Suppressor macrophage (primary cell): ENCODE measurements at regions not wholly inside any gene's neighbourhood (a gene's known extent, or its start where the extent isn't known, plus 50 kb on each side); places are given as distances from the start of the nearest gene placed in this dataset.

Experiments
- DNase-seq, 4 experiments: peaks; one replicate each; pipeline ENCODE4 v3.0.0-alpha.2; 2020 to 2022

DNA sequence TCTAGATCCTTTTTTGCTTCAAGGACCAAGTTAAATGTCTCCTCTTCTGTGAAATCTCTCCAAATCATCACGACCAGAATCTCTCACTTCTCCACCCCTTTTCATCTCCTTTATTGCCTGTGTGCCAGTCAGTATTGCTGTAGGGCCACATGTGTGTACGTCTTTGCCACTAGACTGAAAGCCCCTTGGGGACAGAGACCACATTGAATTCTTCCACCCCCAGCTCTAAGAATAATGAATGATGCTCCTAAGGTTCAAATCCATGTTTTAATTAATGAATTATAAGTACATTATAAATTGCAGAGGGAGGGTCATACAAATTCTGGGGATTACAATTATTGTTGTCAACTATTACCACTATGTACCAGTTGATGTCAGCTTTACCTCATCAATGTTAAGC lies 343.8 kb downstream of the USP25 start:
- DNase-seq = no peak

DNA sequence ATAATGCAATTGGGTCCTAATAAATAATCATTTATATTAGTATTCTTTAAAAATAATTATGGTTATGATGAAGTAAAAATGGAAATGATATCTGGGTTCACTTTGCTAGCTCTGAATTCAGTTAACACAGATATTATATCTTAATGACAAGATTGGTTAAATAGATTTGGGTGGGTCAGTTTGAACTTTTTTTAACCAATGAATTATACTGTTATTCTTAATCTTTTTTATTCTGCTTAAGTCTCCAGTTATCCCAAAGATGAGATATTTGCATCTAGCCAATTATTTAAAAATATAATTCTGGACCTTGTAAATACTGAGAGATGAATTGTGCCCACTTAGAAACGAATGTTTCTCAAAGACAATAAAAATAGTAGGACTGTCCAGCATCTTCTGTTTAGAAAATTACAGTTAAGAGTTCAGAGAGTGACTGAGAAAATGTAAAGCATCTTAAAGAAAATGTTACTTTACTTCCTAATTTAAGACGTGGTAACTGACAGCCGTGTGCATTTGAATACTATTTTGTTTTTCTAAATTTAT lies 345.2 kb downstream of the USP25 start:
- DNase-seq = no peak

DNA sequence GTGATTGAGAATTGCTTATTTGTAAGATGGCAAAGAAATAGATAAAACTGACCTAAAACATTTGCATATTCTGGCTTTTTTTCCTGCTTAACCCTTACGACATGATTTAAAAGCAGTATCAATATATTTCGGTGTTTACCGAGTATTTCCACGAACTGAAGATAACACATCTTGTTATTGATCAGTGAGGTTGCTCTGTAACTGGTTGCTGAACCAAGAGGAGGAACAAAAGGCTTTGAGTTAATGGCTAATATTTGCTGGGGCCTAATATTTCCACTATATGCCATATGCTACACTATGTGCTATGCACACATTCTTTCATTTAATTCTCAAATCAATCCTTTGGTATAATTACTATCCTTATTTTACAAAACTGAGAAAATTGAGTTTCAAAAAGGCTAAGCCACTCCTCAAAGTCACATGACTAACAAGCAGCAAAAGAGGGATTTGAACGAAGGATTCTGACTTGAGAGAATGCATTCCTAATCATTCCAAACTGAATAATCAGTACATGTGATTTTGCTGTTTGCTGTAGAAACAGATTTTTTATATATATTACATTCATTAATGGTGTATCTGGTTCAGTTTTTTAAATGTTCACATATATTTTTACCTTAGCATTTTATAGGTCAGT lies 346.0 kb downstream of the USP25 start:
- DNase-seq = no peak

DNA sequence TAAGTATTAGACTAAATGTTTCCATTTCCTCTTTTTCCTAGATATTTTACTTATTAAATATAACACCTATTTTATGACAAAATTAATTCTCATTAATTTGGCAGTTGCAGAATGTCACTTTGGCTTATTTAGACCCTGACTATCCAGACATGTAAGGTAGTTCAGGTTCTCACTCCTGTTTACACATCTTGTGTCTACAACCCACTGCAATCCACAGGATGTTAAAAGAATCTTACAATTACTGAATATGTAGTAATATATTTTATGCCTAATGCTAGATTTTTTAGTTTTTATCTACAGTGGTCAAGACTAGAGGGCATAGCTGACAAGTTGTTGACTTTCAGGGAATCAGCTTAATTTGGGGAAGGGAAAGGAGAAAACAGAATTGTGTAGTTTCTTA lies 346.7 kb downstream of the USP25 start:
- no peak for DNase-seq

DNA sequence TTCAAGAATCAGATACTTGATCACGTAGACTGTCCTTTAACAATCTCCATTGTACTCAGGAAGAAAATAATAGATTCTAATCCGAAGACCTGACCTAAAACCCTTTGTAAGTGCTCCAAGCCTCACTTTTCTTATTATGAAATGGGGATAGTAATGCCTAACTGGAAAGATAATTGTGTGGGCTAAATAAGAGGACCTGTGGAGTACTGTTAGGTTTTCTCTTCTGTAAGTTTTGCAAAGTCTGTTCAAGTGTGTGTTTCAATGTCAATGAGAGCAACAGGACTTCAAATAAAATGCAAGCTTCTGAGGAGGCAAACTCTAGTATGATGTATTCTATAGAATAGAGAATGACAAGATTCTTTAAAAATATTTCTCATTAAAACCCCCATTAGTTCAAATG lies 348.6 kb downstream of the USP25 start:
- DNase-seq = no peak

DNA sequence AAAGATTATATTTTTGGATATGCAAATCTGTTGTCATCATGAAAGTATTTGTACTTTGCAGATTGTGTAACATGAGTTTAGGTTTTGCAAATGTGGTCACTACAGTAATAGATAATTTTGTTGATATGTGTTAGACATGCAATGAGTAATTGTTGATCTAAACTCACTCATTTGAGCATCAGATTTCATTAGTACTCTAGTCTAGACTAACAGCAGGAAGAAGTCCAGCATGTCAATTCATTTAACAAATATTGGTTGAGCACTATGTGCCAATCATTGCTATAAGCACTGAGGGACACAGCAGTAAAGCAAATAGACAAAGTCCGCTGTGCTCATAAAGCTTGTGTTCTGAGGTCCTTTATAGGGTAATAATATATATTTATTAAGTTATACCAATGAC lies 350.0 kb downstream of the USP25 start:
- DNase-seq = no peak

DNA sequence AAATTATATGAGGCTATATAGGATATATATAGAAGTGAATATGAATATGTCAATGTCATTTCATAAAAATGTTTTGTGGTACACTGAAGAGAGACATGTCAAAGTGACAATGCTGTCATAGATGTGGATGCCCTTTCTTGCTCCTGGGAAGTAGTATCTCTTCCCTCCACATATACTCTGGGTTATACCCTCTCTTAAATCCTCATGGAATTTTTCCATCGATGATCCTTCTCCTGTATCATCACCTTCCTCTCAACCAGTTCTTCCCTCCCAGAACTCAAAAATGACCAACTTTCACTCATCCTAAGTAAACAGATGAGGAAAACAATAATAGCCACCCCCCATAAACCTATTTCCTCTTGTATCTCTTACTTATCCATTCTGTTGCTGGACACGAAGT lies 351.5 kb downstream of the USP25 start:
- no peak for DNase-seq

DNA sequence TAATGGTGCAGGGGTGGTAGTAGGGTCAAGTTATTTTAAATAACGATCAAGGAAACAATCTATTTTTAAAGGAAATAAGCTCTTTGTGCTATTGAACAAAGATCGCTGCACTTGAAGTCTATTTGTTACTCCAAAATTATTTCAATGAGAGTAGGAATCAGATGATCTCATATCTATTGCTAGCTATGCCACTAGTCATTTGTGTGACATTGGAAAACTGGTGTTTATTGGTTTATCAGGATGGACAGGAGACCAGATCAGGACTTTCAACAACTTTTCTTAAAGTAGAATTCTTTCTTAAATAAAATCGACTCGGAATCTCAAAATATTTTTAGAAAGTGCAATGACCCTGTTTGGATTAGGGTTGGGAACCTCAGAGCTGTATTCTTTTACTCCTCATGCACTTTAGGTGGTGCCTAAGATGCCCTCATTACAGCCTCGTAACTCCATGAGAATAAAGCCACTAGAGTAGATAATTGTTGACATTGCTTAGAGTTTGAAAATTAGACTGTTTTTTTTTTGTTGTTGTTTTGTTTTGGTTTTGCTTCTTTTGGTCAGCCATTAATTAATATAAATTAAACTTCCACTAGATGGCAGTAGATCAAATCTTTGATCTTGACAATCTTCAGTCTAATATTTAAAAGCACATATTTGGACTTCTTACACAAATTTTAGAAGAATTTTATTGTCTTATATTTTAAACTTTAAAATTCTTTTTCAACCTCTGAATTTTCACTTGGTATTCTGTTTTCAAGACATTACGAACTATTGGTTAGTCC lies 352.4 kb downstream of the USP25 start:
- DNase-seq = peak in 3 of 4 experiments; percentile 1 to 85 (median 60)

DNA sequence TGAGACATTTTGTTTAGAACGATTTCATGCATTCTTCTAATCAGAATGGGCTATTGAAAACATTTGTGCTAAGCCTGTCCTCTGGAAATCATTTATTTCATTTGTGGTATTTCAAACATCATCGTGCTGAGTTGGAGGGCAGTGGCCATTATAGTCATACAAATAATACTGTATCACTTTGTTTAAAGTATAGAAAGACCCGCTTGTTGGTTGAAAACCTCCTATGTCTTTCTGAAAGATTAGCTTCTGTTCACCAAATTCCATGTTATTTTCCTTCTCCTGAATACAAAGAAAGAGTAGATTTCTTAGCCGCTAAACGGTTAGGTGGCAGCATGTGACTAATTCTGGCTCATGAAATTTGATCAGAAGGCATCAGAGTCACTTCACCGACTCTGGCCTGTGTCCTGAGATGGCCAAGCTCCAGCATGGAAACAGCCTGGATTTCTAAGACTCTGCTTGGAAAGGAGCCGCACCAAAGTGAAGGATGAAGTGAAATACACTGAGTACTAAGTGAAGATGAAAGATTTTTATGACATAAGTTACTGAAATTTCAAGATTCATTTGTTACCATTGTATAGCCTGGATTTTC lies 355.1 kb downstream of the USP25 start:
- DNase-seq = no peak

DNA sequence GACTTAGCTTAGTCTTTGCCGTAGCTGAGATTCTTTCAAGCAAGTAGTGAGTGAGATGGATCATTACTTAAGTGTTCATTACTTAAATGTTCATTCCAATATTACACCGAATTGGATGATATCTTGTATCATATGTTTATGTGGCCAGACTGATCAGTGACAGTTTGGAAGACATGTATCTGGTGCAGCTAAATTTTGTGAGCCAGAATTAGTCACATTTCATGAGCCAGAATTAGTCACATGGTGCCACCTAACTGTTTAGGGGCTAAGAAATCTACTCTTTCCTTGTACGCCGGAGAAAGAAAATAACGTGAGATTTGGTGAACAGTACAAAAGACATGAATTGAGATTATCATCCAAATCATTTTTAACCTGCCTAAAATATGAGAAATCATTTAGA lies 355.6 kb downstream of the USP25 start:
- DNase-seq = no peak

DNA sequence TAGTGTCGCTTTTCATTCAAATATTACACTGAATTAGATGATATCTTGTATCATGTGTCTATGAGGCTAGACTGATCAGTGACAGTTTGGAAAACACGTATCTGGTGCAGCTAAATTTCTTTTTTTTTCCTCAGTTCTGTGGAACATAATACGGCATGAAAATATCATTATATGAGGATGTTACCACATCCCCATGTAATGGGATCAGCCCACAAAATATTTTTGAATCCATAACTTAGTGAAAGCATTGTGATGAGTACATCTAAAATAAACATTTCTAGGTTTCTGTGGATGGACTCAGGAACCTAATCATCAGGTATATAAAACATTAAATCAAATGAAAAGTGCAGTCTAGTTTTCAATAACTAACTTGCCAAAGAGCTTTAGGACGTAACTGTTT lies 356.3 kb downstream of the USP25 start:
- DNase-seq = no peak

DNA sequence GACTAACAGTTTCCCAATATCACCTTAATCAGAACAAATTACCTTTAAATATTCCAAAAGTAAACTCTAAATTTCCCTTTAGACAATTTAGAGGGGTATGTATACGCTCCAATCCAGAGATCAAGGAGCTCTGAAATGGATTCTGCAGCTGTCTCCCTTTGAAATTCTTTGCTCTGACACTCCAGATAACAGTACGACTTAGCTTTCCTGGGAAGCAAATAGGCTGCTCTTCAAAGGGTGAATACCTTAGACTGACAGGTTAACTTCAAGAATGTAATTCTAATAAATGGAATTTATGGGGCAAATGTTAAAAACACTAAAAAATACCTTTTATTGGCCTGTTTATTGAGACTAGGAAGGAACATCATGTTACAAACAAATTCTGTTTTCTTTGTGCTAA lies 357.2 kb downstream of the USP25 start:
- DNase-seq = no peak

DNA sequence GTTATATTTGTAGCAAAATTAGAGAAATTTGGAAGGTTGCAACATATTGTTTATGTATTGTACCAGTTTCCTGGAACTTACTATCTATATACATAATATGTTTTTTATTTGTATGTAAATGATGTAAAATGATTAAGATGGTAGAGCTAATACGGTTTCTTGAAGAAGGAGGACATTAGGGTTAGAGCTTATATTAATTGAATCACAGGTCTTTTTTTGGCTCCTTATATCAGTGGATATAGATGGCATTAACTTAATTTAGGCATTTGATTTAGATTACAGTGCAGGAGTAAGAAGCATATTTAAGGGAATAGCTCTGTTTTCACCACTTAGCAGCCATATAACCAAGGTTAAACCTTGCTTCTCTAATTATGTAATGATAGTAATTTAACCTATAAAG lies 357.7 kb downstream of the USP25 start:
- DNase-seq = no peak

DNA sequence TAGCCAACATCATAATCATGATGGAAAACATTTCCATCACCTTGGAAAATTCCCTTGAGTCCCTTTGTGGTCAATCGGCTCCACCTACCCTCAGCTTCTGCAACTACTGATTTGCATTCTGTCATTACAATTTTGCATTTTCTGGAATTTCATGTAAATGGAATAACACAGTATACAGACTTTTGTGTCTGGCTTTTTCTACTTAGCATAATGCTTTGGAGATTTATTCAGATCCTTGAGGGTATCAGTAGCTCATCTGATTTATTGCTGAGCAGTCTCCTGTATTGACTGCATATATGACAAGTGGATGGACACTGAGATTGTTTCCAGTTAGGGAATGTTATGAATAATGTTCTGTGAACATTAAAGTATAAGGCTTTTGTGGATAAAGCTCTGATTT lies 358.3 kb downstream of the USP25 start:
- DNase-seq = no peak

DNA sequence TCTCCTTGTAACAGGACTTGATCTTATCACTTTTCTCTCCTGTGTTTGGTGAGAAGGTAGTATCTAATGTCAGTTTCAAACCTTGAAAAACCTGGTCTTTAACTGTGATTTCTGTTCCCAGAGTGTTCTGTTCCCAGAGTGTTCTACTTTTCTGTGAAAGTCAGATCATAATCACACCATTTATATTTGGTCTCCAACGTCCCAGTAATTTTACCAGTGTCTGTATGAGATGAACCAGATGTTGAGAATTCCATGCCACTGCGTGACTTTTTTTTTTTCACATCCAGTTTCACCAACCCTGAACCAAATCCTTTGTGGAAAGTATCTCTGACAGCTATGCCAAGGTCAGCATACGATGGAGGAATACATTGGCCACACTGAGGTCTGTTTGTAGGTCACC lies 365.2 kb downstream of the USP25 start:
- DNase-seq = no peak

DNA sequence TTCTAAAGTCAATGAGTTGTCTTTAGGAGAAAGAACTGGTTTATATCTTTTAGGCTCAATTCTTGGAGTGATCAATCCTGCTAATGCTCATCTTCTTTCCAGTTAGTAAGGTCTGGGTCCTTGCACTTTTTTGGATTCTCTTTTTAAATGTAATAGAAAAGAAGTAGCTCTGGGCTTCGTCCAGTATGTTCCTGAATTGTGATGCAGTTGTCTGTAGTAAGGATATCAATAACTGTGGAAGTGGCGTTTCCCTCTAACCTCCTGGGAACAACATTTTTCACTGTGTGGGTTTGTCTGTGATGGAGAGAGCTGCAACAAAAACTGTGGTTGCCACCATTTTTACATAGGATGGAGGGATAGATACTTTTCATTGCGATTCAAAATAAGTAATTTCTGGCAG lies 367.2 kb downstream of the USP25 start:
- no peak for DNase-seq

DNA sequence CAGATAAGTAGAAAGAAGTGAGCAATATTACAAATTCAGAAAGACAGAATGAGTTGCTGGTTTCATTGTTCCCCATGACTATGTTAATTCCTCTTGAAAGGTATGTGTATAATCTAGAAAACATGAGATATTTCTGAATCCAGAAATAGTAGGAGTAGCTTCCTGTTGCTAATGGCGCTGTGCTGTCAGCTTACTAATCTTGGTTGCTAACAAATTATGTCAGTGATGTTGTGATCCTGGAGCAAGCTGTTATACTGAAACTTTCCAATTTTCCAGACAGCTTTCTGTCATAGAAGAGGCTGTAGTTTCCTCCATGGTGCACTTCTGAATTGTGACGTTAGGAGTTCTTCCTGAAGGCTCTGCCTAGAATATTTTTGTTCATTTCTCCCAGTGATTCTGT lies 372.3 kb downstream of the USP25 start:
- DNase-seq = no peak

DNA sequence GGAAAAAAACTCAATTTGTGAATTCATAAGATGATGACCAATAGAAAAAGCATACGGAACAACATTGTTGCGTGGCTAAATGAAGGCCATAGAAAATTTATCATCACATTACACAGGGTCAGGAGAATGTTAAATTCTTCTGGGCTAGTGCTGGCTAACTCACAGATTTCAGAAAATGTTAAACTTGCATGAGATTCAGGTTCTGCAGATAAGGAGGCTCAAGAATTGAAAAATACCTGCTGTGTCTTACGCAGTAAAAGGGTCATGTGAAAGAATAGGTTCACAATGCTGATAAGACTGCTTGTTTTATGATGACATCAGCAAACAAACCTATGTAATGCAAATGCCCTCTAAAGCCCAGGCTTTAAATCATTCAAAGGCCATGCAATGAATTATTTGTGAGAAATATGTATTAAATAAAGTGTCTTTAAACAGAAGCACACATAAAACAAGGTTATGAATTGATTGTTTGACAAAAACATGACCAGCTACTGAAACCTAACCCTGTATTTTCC lies 378.8 kb downstream of the USP25 start:
- DNase-seq = no peak

DNA sequence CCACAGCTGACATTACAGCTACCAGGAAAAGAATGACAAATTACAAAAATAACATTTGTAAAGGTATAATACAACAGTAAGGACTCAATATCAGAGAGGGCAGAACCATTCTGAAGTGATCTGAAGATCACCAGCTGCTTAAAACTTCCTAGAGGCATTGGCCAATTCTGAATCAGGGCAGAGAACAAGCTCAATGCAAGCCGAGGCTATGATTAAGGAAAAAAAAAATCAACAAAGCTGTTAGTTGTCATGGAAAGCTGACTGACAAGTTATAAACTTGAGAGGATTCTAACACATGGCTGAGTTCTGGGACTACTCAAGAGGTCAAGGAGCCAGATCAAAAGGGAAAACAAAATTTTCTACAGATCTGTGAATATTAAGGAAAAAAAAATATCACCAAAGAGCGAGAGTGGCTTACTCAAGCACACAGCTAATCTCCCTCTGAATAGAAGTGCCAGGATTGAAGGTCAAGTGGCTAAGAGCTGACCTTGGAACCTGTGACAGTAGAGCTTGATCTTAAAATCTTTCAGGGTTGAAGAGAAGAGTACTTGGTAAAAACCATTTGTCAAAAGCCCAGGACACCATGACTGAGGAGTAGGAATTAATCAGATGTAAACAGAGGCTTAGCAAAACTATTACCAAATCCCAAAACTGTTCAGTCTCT lies 383.4 kb downstream of the USP25 start:
- DNase-seq = no peak

DNA sequence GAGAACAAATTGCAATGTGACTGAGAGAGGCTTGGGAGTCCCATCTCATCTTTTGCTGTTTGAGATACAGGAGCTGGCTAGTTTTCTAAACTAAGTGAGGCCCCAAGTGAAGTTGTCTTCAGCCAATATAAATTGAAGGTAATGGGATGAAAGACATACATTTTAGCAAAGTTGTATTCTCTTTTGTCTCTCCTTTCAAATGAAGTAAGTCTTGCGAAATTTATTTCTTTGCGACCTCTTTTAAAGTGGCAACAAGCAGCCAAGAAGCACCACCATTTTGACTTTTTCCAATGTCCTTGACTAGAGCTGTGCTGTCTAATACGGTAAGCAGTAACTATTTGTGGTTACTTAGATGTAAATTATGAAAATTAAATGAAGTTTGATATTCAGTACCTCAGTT lies 385.7 kb downstream of the USP25 start:
- DNase-seq = no peak

DNA sequence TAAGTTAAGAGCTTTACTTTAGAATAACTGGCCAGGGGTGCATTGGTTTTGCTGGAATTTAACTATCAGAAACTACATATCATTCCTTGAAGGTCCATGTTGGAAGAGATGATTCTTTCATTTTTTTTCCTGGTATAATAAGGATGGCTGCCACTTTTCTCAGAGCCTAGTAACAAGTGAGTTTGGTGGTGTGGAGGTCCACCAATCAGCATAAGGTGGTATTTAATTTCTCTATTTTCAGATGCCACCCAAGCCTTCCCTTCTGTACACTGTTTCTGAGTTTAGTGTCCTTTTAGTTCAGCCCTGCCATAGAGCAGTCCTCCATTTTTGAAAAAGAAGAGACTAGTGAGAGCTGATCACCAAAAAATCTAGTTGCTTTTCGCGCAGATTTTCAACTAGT lies 386.3 kb downstream of the USP25 start:
- no peak for DNase-seq

DNA sequence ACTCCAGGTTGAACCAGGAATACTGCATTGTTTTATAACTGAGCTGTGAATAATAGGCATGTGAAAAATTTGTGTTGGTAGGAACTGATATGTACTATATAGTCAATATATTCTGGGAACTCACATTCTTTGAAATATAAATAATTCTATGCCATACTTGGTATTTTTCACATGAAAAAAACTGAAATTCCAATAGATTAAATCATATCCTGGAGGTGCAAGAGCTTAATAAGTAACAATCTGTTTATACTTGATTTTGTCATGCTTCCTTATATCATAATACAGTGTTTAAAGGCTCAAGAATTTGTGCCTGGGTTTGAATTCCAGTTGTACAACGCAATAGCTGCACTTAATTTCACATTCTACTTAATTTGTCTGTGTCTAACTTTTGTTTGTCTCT lies 387.0 kb downstream of the USP25 start:
- no peak for DNase-seq

DNA sequence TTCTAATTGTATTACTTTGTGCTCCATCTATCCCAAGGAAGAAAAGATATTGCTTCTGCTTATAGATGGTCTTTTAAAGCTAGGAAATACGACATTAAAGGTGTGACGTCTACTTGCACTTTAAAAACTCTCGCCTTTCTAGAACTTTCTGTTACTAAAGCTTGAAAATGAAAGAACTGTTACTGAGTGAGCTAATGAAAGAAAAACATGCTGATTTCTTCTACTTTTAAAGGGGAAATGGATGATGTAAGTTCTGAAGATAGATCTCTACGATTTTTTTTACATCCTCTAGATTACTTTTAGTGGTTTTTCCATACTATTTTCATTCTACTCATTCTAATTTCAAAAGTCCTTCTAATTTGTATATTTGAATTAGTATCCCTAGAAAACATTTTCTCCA lies 387.5 kb downstream of the USP25 start:
- no peak for DNase-seq
